ENCODE measurements at regions not wholly inside any gene's neighbourhood (a gene's known extent, or its start where the extent isn't known, plus 50 kb on each side); places are given as distances from the start of the nearest gene placed in this dataset.
"Not testable (repeated sequence)": the region's sequence is repeated elsewhere in the genome, so short reads cannot be mapped to it uniquely, and the experiment has no call there.

DNA sequence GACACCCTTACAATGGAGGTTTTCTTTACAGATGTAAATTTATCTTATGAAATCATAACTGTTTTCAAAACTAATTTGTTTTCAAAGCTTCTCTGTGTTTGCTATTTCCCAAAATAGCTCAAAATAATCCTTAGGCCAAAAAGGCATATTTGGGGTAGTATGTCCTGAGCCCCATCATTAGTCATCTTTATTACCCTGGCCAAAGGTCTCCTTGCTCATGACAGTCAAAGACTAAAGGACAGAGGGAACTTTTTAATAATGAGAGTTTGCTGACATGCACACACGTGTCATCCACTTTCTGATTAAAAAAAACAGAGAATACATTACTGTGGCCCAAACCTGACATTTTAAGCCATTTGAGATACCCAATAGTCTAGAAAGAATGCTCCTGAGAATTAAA is 221.9 kb upstream of the DUSP10 start:
- H3K27ac ChIP-seq = no peak overlapping the region
- H3K4me3 ChIP-seq = no peak overlapping the region
- TF ChIP-seq, protein P1, sequence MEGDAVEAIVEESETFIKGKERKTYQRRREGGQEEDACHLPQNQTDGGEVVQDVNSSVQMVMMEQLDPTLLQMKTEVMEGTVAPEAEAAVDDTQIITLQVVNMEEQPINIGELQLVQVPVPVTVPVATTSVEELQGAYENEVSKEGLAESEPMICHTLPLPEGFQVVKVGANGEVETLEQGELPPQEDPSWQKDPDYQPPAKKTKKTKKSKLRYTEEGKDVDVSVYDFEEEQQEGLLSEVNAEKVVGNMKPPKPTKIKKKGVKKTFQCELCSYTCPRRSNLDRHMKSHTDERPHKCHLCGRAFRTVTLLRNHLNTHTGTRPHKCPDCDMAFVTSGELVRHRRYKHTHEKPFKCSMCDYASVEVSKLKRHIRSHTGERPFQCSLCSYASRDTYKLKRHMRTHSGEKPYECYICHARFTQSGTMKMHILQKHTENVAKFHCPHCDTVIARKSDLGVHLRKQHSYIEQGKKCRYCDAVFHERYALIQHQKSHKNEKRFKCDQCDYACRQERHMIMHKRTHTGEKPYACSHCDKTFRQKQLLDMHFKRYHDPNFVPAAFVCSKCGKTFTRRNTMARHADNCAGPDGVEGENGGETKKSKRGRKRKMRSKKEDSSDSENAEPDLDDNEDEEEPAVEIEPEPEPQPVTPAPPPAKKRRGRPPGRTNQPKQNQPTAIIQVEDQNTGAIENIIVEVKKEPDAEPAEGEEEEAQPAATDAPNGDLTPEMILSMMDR (IDR thresholded peaks at IDR 0.05) = no peak
- TF ChIP-seq POLR2A (IDR thresholded peaks at IDR 0.05) = no peak
- no peak for TF ChIP-seq POLR2AphosphoS5 (IDR thresholded peaks at IDR 0.05)
- no peak for DNase-seq (ENCODE audit: low spot score)
- H3K4me1 ChIP-seq (replicated peaks) = no peaks in the 10 kb centered on the region
- intact Hi-C loops (cut with DNase I) = no loop called here
- H3K36me3 ChIP-seq = no peaks in the 10 kb centered on the region
- 77% methylated on average over 1 of the region's 1 CpG for WGBS
- no peaks in the 10 kb centered on the region for H3K27me3 ChIP-seq (replicated peaks; ENCODE audit: insufficient read depth)
- no peaks in the 10 kb centered on the region for H3K9me3 ChIP-seq

DNA sequence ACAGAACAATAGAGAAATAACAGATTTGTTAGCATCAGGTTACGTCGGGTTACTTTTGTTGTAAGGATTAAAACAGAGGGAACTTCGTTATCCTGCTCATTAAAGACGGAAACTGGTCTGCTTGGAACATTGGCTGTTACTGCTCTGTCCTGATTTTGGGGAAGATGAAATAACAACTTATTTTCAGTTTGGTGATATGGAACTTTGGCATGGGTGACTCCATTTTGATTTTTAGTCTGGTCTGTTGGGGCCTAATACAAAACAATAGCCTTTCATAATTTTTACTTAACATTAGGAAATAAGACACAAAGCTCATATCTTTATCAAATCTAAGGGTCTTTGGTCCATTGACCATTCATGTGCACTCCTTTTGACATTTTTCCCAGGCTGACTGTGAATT is 220.5 kb upstream of the DUSP10 start:
- intact Hi-C loops (cut with DNase I) = no loop called here
- WGBS = 89% methylated on average over 4 of the region's 4 CpGs

DNA sequence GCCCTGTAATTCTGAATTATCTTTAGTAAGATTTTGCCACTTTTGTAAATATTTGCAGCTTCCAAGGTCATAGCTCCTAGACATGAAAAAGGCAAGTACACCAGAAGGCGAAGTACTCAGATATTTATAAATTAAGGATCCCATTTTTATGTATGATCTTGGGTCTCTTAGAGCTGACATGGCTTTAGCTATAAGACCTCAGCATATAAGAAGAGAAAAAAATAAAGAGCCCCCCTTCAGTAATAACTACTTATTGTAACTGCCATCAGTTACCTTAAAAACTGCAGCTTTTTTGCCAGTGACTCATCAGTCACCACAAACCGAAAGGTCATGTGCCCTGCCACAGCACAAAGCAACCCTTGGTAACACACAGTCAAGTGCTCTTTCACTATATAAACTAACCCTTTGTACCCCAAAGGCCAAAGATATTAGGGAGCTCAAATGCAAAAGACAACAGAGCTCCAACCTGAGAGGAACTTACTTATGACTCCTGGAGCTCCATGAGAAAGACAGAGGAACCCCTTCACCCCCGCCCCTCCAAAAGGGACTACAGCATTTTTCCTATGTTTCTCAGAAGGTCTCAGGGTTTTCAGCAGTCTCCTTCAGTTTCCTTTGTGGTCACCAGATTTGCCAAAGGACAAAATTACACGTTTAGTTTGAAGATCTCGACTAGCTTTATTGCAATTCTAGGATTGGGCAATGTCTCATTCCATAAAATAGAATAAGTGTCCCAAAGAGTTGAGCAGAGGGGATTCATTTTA is 219.8 kb upstream of the DUSP10 start:
- intact Hi-C loops (cut with DNase I) = no loop called here
- Histone ChIP-seq H3K4me1 (replicated peaks) (no peaks in the 10 kb centered on the region), H3K4me3 (no peak overlapping the region), H3K27ac (no peak overlapping the region), H3K36me3 (no peaks in the 10 kb centered on the region), H3K9me3 (no peaks in the 10 kb centered on the region), H3K27me3 (replicated peaks; ENCODE audit: insufficient read depth) (no peaks in the 10 kb centered on the region)
- 74% methylated on average over 5 of the region's 5 CpGs for WGBS
- no peak for DNase-seq (ENCODE audit: low spot score)
- TF ChIP-seq, protein P1 (IDR thresholded peaks at IDR 0.05) = no peak
- TF ChIP-seq POLR2A (IDR thresholded peaks at IDR 0.05) (no peak), POLR2AphosphoS5 (IDR thresholded peaks at IDR 0.05) (no peak)

More for the DNA sequence above, 220.5 kb upstream of the DUSP10 start:
- H3K4me1 ChIP-seq (replicated peaks) = no peaks in the 10 kb centered on the region
- no peak for DNase-seq (ENCODE audit: low spot score)
- no peaks in the 10 kb centered on the region for H3K27me3 ChIP-seq (replicated peaks; ENCODE audit: insufficient read depth)
- H3K27ac ChIP-seq = no peak overlapping the region
- no peak overlapping the region for H3K4me3 ChIP-seq
- H3K36me3 ChIP-seq = no peaks in the 10 kb centered on the region
- TF ChIP-seq POLR2AphosphoS5 (IDR thresholded peaks at IDR 0.05) (no peak), POLR2A (IDR thresholded peaks at IDR 0.05) (no peak)
- TF ChIP-seq, protein P1 (IDR thresholded peaks at IDR 0.05) = no peak
- no peaks in the 10 kb centered on the region for H3K9me3 ChIP-seq

DNA sequence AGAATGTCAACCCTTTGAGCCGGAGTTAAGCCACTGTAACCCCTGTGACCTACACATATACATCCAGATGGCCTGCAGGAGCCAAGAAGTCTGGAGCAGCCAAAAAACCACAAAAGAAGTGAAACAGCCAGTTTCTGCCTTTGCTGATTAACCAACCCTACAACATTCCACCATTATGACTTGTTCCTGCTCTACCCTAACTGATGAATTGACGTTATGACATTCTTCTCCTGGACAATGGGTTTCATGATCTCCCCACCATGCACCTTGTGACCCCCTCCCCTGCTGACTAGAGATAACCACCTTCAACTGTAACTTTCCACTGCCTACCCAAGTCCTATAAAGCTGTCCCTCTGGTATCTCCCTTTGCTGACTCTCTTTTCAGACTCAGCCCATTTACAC is 216.3 kb upstream of the DUSP10 start:
- H3K9me3 ChIP-seq; H3K27me3 ChIP-seq (replicated peaks; ENCODE audit: insufficient read depth); intact Hi-C loops (cut with DNase I); H3K27ac ChIP-seq; H3K4me3 ChIP-seq; DNase-seq (ENCODE audit: low spot score); H3K36me3 ChIP-seq; H3K4me1 ChIP-seq (replicated peaks): not testable (repeated sequence)
- WGBS = 48% methylated on average over 2 of the region's 2 CpGs

DNA sequence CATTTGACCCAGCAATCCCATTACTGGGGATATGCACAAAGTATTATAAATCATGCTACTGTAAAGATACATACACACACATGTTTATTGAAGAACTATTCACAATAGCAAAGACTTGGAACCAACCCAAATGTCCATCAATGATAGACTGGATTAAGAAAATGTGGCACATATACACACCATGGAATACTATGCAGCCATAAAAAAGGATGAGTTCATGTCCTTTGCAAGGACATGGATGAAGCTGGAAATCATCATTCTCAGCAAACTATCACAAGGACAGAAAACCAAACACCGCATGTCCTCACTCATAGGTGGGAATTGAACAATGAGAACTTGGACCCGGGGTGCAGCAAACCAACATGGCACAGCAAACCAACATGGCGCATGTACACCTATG is 215.5 kb upstream of the DUSP10 start:
- H3K27ac ChIP-seq; intact Hi-C loops (cut with DNase I); DNase-seq (ENCODE audit: low spot score); H3K36me3 ChIP-seq; H3K4me3 ChIP-seq; H3K27me3 ChIP-seq (replicated peaks; ENCODE audit: insufficient read depth); H3K4me1 ChIP-seq (replicated peaks); H3K9me3 ChIP-seq: not testable (repeated sequence)
- 96% methylated on average over 3 of the region's 3 CpGs for WGBS

DNA sequence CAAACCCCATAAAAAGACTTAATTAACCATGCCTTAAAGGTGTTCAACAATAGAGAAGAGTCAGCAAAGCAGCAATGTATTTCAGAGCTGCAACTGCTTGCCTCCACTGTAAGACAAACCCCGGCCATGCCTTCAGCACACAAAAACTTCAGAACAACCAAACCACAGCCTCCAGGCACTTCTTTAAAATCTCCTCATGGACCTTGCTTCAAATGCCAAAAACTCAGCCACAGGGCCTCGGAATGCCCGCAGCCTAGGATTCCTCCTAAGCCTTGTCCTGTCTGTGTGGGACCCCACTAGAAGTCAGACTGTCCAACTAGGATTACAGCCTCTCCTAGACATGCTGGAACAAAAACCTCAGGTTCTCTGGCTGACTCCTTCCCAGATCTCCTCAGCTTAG is 208.1 kb upstream of the DUSP10 start:
- no peak overlapping the region for H3K27ac ChIP-seq
- H3K9me3 ChIP-seq = no peaks in the 10 kb centered on the region
- H3K4me1 ChIP-seq (replicated peaks) = no peaks in the 10 kb centered on the region
- H3K27me3 ChIP-seq (replicated peaks; ENCODE audit: insufficient read depth) = no peaks in the 10 kb centered on the region
- H3K36me3 ChIP-seq = no peaks in the 10 kb centered on the region
- intact Hi-C loops (cut with DNase I) = no loop called here
- TF ChIP-seq POLR2A (IDR thresholded peaks at IDR 0.05) (no peak), POLR2AphosphoS5 (IDR thresholded peaks at IDR 0.05) (no peak)
- TF ChIP-seq, protein P1 (IDR thresholded peaks at IDR 0.05) = no peak
- DNase-seq (ENCODE audit: low spot score) = no peak
- H3K4me3 ChIP-seq = no peak overlapping the region
- WGBS = 82% methylated on average over 3 of the region's 3 CpGs

All from prostate gland (tissue), 2 donors.